Coronary artery (tissue), 2 donors: ENCODE measurements at regions not wholly inside any gene's neighbourhood (a gene's known extent, or its start where the extent isn't known, plus 50 kb on each side); places are given as distances from the start of the nearest gene placed in this dataset.
"Not testable (repeated sequence)": the region's sequence is repeated elsewhere in the genome, so short reads cannot be mapped to it uniquely, and the experiment has no call there.

Experiments
- DNase-seq: peaks from one replicate; pipeline ENCODE4 v3.0.0-alpha.2; 2017; ENCODE audit warnings: low spot score
- H3K27ac ChIP-seq, 2 donors: fragments of 200-600 bp; sonication (generic); one replicate each; pipeline ENCODE4 v1.5.1; 2016 to 2019
- H3K4me3 ChIP-seq: fragments of 200-600 bp; sonication (generic); 2 replicates; pipeline ENCODE4 v1.5.1; 2016; ENCODE audit warnings: mild to moderate bottlenecking, moderate library complexity
- CTCF ChIP-seq: fragments of 200-600 bp; sonication (generic); IDR thresholded peaks from one replicate; pipeline ENCODE4 v1.5.1; 2019; ENCODE audit warnings: antibody characterized with exemption

GRCh38 chr20:26279238-26279637 lies 582.6 kb upstream of the ZNF337 start:
- Histone ChIP-seq H3K4me3 (no peak overlapping the region), H3K27ac (no peak overlapping the region)
- no peak for TF ChIP-seq CTCF
- no peak for DNase-seq

- no peak for DNase-seq
- Histone ChIP-seq H3K27ac (no peak overlapping the region), H3K4me3 (no peak overlapping the region)
- TF ChIP-seq CTCF: no peak
Measured at GRCh38 chr20:26277339-26277738, 580.7 kb upstream of the ZNF337 start.

DNA sequence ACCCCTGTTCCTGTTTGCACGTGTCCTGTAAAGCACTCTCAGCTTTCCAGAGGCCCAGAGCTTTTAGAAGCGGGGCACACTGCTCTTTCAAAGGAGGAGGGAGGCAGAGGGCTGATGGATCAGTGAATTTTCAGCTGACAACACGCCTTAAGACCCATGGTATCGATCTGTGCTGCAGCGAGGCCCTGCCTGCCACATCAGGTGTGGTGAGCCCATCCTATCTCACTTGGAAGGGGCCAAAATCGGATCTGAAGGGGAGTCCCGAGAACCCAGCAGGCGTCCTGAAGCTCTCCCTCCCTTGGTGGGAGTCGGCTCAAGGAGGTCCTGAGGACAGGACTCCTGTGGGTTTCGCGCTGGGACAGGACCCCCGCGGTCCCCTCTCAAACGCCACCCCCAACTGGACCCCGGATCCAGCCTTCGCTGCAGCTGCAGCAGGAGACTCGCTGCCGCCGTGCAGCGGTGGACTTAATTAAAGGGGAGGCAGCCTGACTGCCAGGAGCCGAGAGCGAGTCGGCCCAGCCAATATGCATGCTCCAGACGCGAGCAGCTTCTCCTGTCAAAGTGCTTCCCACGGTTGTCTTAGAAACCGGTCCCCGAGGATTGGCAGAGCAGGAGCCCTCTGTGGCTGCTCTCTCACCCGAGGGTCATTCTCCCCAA lies 580.0 kb upstream of the ZNF337 start:
- DNase-seq: no peak
- H3K27ac ChIP-seq: no peak overlapping the region
- no peak overlapping the region for H3K4me3 ChIP-seq
- TF ChIP-seq CTCF: no peak

GRCh38 chr20:26268762-26269161 lies 572.1 kb upstream of the ZNF337 start:
- H3K4me3 ChIP-seq, DNase-seq, H3K27ac ChIP-seq: not testable (repeated sequence)

DNA sequence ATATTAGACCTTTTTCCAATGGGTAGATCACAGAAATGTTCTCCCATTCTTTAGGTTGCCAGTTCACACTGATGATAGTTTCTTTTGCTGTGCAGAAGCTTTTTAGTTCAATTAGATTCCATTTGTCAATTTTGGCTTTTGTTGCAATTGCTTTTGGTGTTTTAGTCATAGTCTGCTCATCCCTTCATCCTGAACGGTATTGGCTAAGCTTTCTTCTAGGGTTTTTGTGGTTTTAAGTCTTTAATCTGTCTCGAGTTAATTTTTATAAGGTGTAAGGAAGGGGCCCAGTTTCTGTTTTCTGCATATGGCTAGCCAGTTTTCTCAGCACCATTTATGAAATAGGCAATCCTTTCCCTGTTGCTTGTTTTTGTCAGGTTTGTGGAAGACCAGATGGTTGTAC lies 564.3 kb upstream of the ZNF337 start:
- not testable (repeated sequence) for DNase-seq, H3K4me3 ChIP-seq

GRCh38 chr20:26252311-26252975 lies 555.8 kb upstream of the ZNF337 start:
- not testable (repeated sequence) for DNase-seq, H3K27ac ChIP-seq, H3K4me3 ChIP-seq

More for the DNA sequence above, 564.3 kb upstream of the ZNF337 start:
- not testable (repeated sequence) for H3K27ac ChIP-seq

DNA sequence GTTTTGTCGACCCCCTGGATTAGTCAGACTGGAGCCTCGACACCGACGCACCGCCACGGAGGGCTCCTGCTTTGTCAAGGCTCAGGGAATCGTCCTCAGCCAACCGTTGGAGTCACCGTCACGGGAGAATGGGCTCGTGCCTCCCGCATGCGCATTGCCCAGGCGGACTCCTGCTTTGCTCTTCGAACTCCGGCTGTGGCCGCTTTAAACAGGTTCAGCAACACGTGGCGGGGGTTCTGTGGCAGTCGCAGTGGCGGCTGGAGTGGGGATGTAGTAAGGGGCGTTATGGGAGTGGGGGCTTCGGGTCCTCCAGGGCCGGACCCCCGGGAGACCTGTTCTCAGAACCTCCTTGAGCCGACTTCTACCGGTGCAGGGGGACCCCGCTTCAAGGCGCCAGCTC lies 554.7 kb upstream of the ZNF337 start:
- not testable (repeated sequence) for H3K27ac ChIP-seq, H3K4me3 ChIP-seq, DNase-seq

DNA sequence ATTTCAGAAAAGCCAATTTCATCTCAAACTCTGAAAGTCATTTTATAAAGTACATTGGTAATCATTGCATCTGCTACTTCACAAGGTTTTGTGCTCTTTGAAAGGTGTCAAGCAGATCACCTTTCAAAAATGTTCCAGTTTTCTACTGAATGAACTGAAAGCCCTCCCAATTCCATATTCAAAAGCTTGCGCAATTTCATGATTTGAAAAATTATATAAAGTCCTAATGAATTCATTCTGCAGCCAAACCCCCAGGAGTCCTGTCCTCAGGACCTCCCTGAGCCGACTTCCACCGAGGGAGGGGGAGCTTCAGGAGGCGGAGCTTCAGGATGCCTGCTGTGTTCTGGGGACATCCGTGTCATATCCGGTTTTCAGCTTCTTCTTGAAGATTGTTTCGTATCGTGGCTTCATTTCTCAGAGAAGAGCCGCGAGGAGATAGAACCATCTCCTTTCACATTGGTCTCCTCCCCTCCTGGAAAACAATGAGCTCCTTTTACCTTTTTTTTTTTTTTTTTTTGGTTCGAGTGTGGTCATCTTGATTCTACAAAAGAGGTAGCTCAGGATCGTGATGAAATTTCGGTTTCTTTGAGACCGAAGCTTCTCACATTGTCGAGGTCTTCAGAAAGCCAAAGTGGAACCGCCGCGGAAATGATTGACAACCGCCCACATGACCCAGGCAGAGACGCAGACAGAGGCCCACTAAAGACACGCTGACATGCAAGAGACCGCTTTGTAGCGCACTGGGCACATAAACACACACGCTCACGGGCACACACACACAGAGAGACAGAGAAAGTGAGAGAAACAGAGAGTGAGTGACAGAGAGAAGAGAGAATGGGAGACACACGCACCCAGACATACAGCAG lies 553.8 kb upstream of the ZNF337 start:
- not testable (repeated sequence) for H3K4me3 ChIP-seq

DNA sequence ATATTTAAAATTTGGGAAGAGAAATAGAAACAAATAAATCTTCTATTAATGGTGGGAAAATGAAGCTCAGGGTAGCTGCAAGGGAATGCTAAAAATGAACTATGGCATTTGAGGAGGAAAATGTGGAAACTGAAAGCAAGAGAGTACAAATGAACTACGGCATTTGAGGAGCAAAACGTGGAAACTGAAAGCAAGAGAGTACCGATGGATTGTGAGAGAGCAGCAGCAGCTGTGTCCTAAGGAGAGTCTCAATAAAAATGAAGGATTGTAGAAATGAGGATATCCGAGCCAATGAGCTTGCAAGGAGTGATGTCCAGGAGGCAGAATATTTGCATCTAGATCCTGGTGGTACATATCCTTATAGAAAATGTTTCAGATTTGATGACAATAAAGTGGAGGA lies 547.1 kb upstream of the ZNF337 start:
- H3K4me3 ChIP-seq: no peak overlapping the region
- H3K27ac ChIP-seq: no peak overlapping the region
- no peak for DNase-seq
- no peak for TF ChIP-seq CTCF

More for the DNA sequence above, 553.8 kb upstream of the ZNF337 start:
- not testable (repeated sequence) for DNase-seq, H3K27ac ChIP-seq

GRCh38 chr20:26220609-26221008 lies 524.0 kb upstream of the ZNF337 start:
- not testable (repeated sequence) for DNase-seq, H3K4me3 ChIP-seq, H3K27ac ChIP-seq

GRCh38 chr20:26219546-26219945 lies 522.9 kb upstream of the ZNF337 start:
- H3K4me3 ChIP-seq, H3K27ac ChIP-seq, DNase-seq: not testable (repeated sequence)
